ENCODE measurements at regions not wholly inside any gene's neighbourhood (a gene's known extent, or its start where the extent isn't known, plus 50 kb on each side); places are given as distances from the start of the nearest gene placed in this dataset.

- Histone ChIP-seq H3K4me1 (ENCODE audit: control insufficient read depth in 5 of 5, insufficient read depth in 5 of 5, low read length in 5 of 5) (no peaks in the 10 kb centered on the region), H3K9me3 (ENCODE audit: control insufficient read depth in 4 of 4, insufficient read depth in 3 of 4, low read length in 3 of 4) (peaks cover 0 to 6% (median 0%) of the 10 kb centered on the region in 4 donors), H3K27ac (ENCODE audit: low read depth in 1 of 2, low read length in 1 of 2) (no peak overlapping the region), H3K27me3 (ENCODE audit: control insufficient read depth in 3 of 3, insufficient read depth in 3 of 3, low read length in 2 of 3) (no peaks in the 10 kb centered on the region), H3K4me3 (no peak overlapping the region), H3K9ac (ENCODE audit: insufficient read depth in 1 of 2, low read length in 2 of 2) (no peak overlapping the region), H3K36me3 (ENCODE audit: control insufficient read depth in 4 of 4, insufficient read depth in 4 of 4, low read length in 4 of 4) (no peaks in the 10 kb centered on the region)
- ATAC-seq (ENCODE audit: insufficient read depth, low FRiP score) (no peak), DNase-seq (no peak)
- WGBS, 2 donors = 84 to 85% methylated on average over 6 of the region's 6 CpGs
- TF ChIP-seq CTCF (IDR thresholded peaks at IDR 0.05; ENCODE audit: control extremely low read depth, extremely low read depth) = no peak
Observed at GRCh38 chr5:122523776-122524175, 211.7 kb downstream of the SNCAIP start.

GRCh38 chr5:122527547-122527946 is 215.5 kb downstream of the SNCAIP start:
- no peak overlapping the region for H3K4me3 ChIP-seq
- no peak for ATAC-seq (ENCODE audit: insufficient read depth, low FRiP score)
- 92 to 94% methylated on average over 1 of the region's 1 CpG for WGBS, 2 donors
- no peaks in the 10 kb centered on the region for H3K4me1 ChIP-seq (ENCODE audit: control insufficient read depth in 5 of 5, insufficient read depth in 5 of 5, low read length in 5 of 5)
- peaks cover 0 to 6% (median 0%) of the 10 kb centered on the region in 4 donors for H3K9me3 ChIP-seq (ENCODE audit: control insufficient read depth in 4 of 4, insufficient read depth in 3 of 4, low read length in 3 of 4)
- H3K9ac ChIP-seq (ENCODE audit: insufficient read depth in 1 of 2, low read length in 2 of 2) = no peak overlapping the region
- H3K36me3 ChIP-seq (ENCODE audit: control insufficient read depth in 4 of 4, insufficient read depth in 4 of 4, low read length in 4 of 4) = no peaks in the 10 kb centered on the region
- TF ChIP-seq CTCF (IDR thresholded peaks at IDR 0.05; ENCODE audit: control extremely low read depth, extremely low read depth) = no peak
- no peak for DNase-seq
- H3K27ac ChIP-seq (ENCODE audit: low read depth in 1 of 2, low read length in 1 of 2) = no peak overlapping the region
- H3K27me3 ChIP-seq (ENCODE audit: control insufficient read depth in 3 of 3, insufficient read depth in 3 of 3, low read length in 2 of 3) = no peaks in the 10 kb centered on the region

GRCh38 chr5:122532035-122532434 is 220.0 kb downstream of the SNCAIP start:
- Histone ChIP-seq H3K9me3 (ENCODE audit: control insufficient read depth in 4 of 4, insufficient read depth in 3 of 4, low read length in 3 of 4) (no peaks in the 10 kb centered on the region), H3K4me1 (ENCODE audit: control insufficient read depth in 5 of 5, insufficient read depth in 5 of 5, low read length in 5 of 5) (no peaks in the 10 kb centered on the region), H3K27ac (ENCODE audit: low read depth in 1 of 2, low read length in 1 of 2) (no peak overlapping the region), H3K27me3 (ENCODE audit: control insufficient read depth in 3 of 3, insufficient read depth in 3 of 3, low read length in 2 of 3) (no peaks in the 10 kb centered on the region), H3K4me3 (no peak overlapping the region), H3K9ac (ENCODE audit: insufficient read depth in 1 of 2, low read length in 2 of 2) (no peak overlapping the region), H3K36me3 (ENCODE audit: control insufficient read depth in 4 of 4, insufficient read depth in 4 of 4, low read length in 4 of 4) (no peaks in the 10 kb centered on the region)
- no peak for TF ChIP-seq CTCF (IDR thresholded peaks at IDR 0.05; ENCODE audit: control extremely low read depth, extremely low read depth)
- DNase-seq = no peak
- 67 to 77% methylated on average over 4 of the region's 4 CpGs for WGBS, 2 donors
- ATAC-seq (ENCODE audit: insufficient read depth, low FRiP score) = no peak

- H3K27ac ChIP-seq (ENCODE audit: low read depth in 1 of 2, low read length in 1 of 2) = no peak overlapping the region
- no peak for TF ChIP-seq CTCF (IDR thresholded peaks at IDR 0.05; ENCODE audit: control extremely low read depth, extremely low read depth)
- DNase-seq (no peak), ATAC-seq (ENCODE audit: insufficient read depth, low FRiP score) (no peak)
- no peak overlapping the region for H3K4me3 ChIP-seq
- no peaks in the 10 kb centered on the region for H3K4me1 ChIP-seq (ENCODE audit: control insufficient read depth in 5 of 5, insufficient read depth in 5 of 5, low read length in 5 of 5)
- H3K27me3 ChIP-seq (ENCODE audit: control insufficient read depth in 3 of 3, insufficient read depth in 3 of 3, low read length in 2 of 3) = no peaks in the 10 kb centered on the region
- H3K36me3 ChIP-seq (ENCODE audit: control insufficient read depth in 4 of 4, insufficient read depth in 4 of 4, low read length in 4 of 4) = no peaks in the 10 kb centered on the region
- no peaks in the 10 kb centered on the region for H3K9me3 ChIP-seq (ENCODE audit: control insufficient read depth in 4 of 4, insufficient read depth in 3 of 4, low read length in 3 of 4)
- no peak overlapping the region for H3K9ac ChIP-seq (ENCODE audit: insufficient read depth in 1 of 2, low read length in 2 of 2)
Observed at GRCh38 chr5:122533825-122534224, 221.8 kb downstream of the SNCAIP start.

Data from lung (tissue), 11 donors.